ENCODE measurements at regions not wholly inside any gene's neighbourhood (a gene's known extent, or its start where the extent isn't known, plus 50 kb on each side); places are given as distances from the start of the nearest gene placed in this dataset.

GRCh38 chr18:64852281-64852680 is 703.4 kb upstream of the LINC00305 start:
- H3K4me3 ChIP-seq (ENCODE audit: low read depth, low read length) = no peak overlapping the region
- no peak for TF ChIP-seq CTCF (conservative IDR thresholded peaks at IDR 0.05; ENCODE audit: low read depth, low read length)
- DNase-seq (ENCODE audit: low read depth) = no peak

- no peak for TF ChIP-seq CTCF (conservative IDR thresholded peaks at IDR 0.05; ENCODE audit: low read depth, low read length)
- no peak overlapping the region for H3K4me3 ChIP-seq (ENCODE audit: low read depth, low read length)
- no peak for DNase-seq (ENCODE audit: low read depth)
Measured at GRCh38 chr18:64851726-64852125, 702.8 kb upstream of the LINC00305 start.

- TF ChIP-seq CTCF (conservative IDR thresholded peaks at IDR 0.05; ENCODE audit: low read depth, low read length) = no peak
- H3K4me3 ChIP-seq (ENCODE audit: low read depth, low read length) = no peak overlapping the region
- no peak for DNase-seq (ENCODE audit: low read depth)
Measured at GRCh38 chr18:64850791-64851190, 701.9 kb upstream of the LINC00305 start.

- no peak for TF ChIP-seq CTCF (conservative IDR thresholded peaks at IDR 0.05; ENCODE audit: low read depth, low read length)
- DNase-seq (ENCODE audit: low read depth) = no peak
- no peak overlapping the region for H3K4me3 ChIP-seq (ENCODE audit: low read depth, low read length)
Measured at GRCh38 chr18:64840911-64841701, 692.2 kb upstream of the LINC00305 start.

GRCh38 chr18:64810354-64810753 is 661.5 kb upstream of the LINC00305 start:
- H3K4me3 ChIP-seq (ENCODE audit: low read depth, low read length) = no peak overlapping the region
- no peak for TF ChIP-seq CTCF (conservative IDR thresholded peaks at IDR 0.05; ENCODE audit: low read depth, low read length)
- no peak for DNase-seq (ENCODE audit: low read depth)

- DNase-seq (ENCODE audit: low read depth) = no peak
- H3K4me3 ChIP-seq (ENCODE audit: low read depth, low read length) = no peak overlapping the region
- no peak for TF ChIP-seq CTCF (conservative IDR thresholded peaks at IDR 0.05; ENCODE audit: low read depth, low read length)
Measured at GRCh38 chr18:64809801-64810200, 660.9 kb upstream of the LINC00305 start.

- DNase-seq (ENCODE audit: low read depth) = no peak
- no peak for TF ChIP-seq CTCF (conservative IDR thresholded peaks at IDR 0.05; ENCODE audit: low read depth, low read length)
Measured at GRCh38 chr18:64807560-64807959, 658.7 kb upstream of the LINC00305 start.

More at GRCh38 chr18:64807560-64807959, 658.7 kb upstream of the LINC00305 start:
- no peak overlapping the region for H3K4me3 ChIP-seq (ENCODE audit: low read depth, low read length)

Data from choroid plexus epithelial cell (primary cell).